Sigmoid colon (tissue), 3 donors: ENCODE measurements at regions not wholly inside any gene's neighbourhood (a gene's known extent, or its start where the extent isn't known, plus 50 kb on each side); places are given as distances from the start of the nearest gene placed in this dataset.

Experiments used
- CTCF ChIP-seq, 4 experiments: fragments of 450-650 bp in 3 of 4; fragments of 200-600 bp in 1 of 4; IDR thresholded peaks; one replicate each; pipeline ENCODE4 v1.5.1; 2016 to 2019; ENCODE audit warnings: antibody characterized with exemption in 4 of 4, mild to moderate bottlenecking in 3 of 4, moderate library complexity in 2 of 4
- POLR2A ChIP-seq, 2 donors: fragments of 450-650 bp; IDR thresholded peaks; one replicate each; pipeline ENCODE4 v1.6.1; 2016; ENCODE audit warnings: antibody characterized with exemption in 2 of 2, mild to moderate bottlenecking in 2 of 2, moderate library complexity in 2 of 2

- no peak for TF ChIP-seq CTCF (IDR thresholded peaks at IDR 0.05)
- TF ChIP-seq POLR2A (IDR thresholded peaks at IDR 0.05), result no peak
Observed at GRCh38 chr2:139992078-139992477, 1211.9 kb upstream of the NXPH2 start.
